Adrenal gland (tissue), 5 donors: ENCODE measurements at regions not wholly inside any gene's neighbourhood (a gene's known extent, or its start where the extent isn't known, plus 50 kb on each side); places are given as distances from the start of the nearest gene placed in this dataset.
"Not testable (repeated sequence)": the region's sequence is repeated elsewhere in the genome, so short reads cannot be mapped to it uniquely, and the experiment has no call there.

Experiments
- CTCF ChIP-seq, 6 experiments: fragments of 450-650 bp in 4 of 6; fragments of 200-600 bp in 2 of 6; sonication (generic) in 1 of 6; IDR thresholded peaks; 1 replicate in 5 of 6; 2 replicates in 1 of 6; pipeline versions ENCODE4 v1.5.1 to v1.8.0; 2016 to 2021; ENCODE audit warnings: antibody characterized with exemption in 6 of 6, mild to moderate bottlenecking in 2 of 6, moderate library complexity in 1 of 6
- POLR2A ChIP-seq, 2 donors: fragments of 450-650 bp; IDR thresholded peaks; one replicate each; pipeline ENCODE4 v1.6.1; 2017; ENCODE audit warnings: antibody characterized with exemption in 2 of 2, mild to moderate bottlenecking in 2 of 2, moderate library complexity in 1 of 2
- donor health status: DM: no; HTN: no; CAD: no.

- TF ChIP-seq CTCF, POLR2A (IDR thresholded peaks at IDR 0.05): not testable (repeated sequence)
These were observed 211.6 kb upstream of the LRRC61 start for GRCh38 chr7:150111373-150112139.
